ENCODE measurements at regions not wholly inside any gene's neighbourhood (a gene's known extent, or its start where the extent isn't known, plus 50 kb on each side); places are given as distances from the start of the nearest gene placed in this dataset.

DNA sequence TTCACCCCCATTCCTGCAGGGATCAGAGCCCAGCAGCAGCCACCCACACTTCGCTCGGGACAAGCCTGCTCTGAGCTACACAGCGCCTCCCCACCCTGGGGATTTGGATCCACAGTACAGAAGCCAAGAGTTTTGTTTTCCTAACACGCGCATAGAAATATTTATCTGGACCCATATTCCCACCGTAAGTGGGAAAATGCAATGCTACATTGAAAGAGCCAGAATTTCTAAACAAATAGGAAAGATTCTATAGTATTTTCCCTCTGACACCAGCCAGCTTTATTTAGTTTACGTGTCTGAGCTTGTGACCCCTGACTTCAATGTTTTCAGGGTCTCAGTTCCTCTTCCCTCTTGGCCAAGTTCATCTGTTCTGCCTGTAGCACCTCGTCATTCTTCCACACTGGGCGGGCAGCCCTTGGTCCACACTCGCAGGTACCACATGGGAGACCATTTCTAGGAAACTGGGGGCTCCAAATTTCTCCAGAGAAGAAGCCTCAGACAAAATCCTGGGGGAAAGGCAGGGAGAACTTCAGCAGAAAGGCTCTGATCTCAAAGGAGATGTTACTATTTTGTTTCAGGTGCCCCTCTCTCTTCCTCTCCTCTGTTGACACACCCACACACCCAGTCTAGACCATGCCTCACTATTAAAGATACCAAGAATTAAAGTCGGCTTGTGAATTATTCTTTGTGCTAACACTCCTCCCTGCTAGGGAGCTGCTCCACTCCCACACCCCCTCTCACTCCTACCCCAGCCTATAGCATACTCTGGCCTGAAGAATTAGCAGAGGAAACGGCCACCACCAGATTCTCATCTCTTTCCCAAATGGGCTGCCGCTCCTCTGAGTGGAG, 116.0 kb upstream of the PCGF5 start:
- DNase-seq (ENCODE audit: low spot score), result no peak
- TF ChIP-seq CTCF (IDR thresholded peaks at IDR 0.05; ENCODE audit: extremely low read depth, missing control alignments), result no peak

GRCh38 chr10:91105269-91105668, 115.2 kb upstream of the PCGF5 start:
- DNase-seq (ENCODE audit: low spot score), result no peak
- TF ChIP-seq CTCF (IDR thresholded peaks at IDR 0.05; ENCODE audit: extremely low read depth, missing control alignments), result no peak

GRCh38 chr10:91108820-91109219, 111.6 kb upstream of the PCGF5 start:
- no peak for DNase-seq (ENCODE audit: low spot score)
- no peak for TF ChIP-seq CTCF (IDR thresholded peaks at IDR 0.05; ENCODE audit: extremely low read depth, missing control alignments)

- DNase-seq (ENCODE audit: low spot score), result no peak
- no peak for TF ChIP-seq CTCF (IDR thresholded peaks at IDR 0.05; ENCODE audit: extremely low read depth, missing control alignments)
Measured at GRCh38 chr10:91111060-91111459, 109.4 kb upstream of the PCGF5 start.

- no peak for TF ChIP-seq CTCF (IDR thresholded peaks at IDR 0.05; ENCODE audit: extremely low read depth, missing control alignments)
- DNase-seq (ENCODE audit: low spot score), result no peak
Measured at GRCh38 chr10:91115618-91116390, 104.7 kb upstream of the PCGF5 start.

DNA sequence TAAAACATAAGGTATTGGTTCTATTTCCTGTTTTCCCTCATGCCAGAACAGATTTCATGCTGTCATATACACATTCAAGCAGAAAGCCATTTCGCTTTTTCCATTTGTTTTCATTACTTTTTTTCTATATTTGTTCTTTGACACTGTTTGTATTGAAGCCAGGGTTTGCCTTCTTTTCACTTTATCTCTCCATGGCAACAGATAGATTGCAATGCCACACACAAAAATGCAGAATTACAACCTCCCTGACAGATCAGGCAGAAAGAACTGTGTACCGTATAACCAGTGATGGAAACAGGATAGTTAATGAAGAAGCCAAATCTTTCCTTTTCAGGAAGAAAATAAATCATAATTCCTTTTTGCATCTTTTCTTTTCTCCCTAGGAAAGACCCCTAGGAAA, 103.0 kb upstream of the PCGF5 start:
- no peak for TF ChIP-seq CTCF (IDR thresholded peaks at IDR 0.05; ENCODE audit: extremely low read depth, missing control alignments)
- no peak for DNase-seq (ENCODE audit: low spot score)

- DNase-seq (ENCODE audit: low spot score), result no peak
- no peak for TF ChIP-seq CTCF (IDR thresholded peaks at IDR 0.05; ENCODE audit: extremely low read depth, missing control alignments)
Measured at GRCh38 chr10:91120348-91120747, 100.1 kb upstream of the PCGF5 start.
